AG09319 (cell line): ENCODE measurements at regions not wholly inside any gene's neighbourhood (a gene's known extent, or its start where the extent isn't known, plus 50 kb on each side); places are given as distances from the start of the nearest gene placed in this dataset.

Experiments used
- DNase-seq: peaks from one replicate; pipeline ENCODE4 v3.0.0-alpha.2; 2010; ENCODE audit warnings: low read depth; ENCODE audit errors: extremely low read depth
- TF ChIP-seq, protein P1 (sequence below): IDR thresholded peaks from 2 replicates; pipeline ENCODE4 v1.5.1; 2011; ENCODE audit warnings: low read depth, mild to moderate bottlenecking, inconsistent platforms, low read length, moderate library complexity

GRCh38 chr9:90991953-90992352 is 190.3 kb downstream of the SYK start:
- no peak for DNase-seq

DNA sequence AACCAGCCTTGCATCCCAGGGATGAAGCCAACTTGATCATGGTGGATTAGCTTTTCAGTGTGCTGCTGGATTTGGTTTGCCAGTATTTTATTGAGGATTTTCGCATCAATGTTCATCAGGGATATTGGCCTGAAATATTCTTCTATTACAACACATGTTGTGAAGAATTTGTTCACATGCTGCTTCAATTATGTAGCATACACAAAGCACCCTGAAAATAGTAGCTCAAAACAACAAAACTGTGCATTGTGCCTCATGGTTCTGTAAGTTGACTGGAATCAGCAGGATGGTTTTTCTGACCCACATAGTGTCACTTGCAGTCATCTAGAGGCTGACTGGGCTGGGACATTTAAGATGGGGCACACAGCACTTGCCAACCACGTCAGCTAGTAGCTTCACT is 193.9 kb downstream of the SYK start:
- no peak for DNase-seq
- TF ChIP-seq, protein P1, sequence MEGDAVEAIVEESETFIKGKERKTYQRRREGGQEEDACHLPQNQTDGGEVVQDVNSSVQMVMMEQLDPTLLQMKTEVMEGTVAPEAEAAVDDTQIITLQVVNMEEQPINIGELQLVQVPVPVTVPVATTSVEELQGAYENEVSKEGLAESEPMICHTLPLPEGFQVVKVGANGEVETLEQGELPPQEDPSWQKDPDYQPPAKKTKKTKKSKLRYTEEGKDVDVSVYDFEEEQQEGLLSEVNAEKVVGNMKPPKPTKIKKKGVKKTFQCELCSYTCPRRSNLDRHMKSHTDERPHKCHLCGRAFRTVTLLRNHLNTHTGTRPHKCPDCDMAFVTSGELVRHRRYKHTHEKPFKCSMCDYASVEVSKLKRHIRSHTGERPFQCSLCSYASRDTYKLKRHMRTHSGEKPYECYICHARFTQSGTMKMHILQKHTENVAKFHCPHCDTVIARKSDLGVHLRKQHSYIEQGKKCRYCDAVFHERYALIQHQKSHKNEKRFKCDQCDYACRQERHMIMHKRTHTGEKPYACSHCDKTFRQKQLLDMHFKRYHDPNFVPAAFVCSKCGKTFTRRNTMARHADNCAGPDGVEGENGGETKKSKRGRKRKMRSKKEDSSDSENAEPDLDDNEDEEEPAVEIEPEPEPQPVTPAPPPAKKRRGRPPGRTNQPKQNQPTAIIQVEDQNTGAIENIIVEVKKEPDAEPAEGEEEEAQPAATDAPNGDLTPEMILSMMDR: no peak

More at GRCh38 chr9:90991953-90992352, 190.3 kb downstream of the SYK start:
- TF ChIP-seq, protein P1: no peak

DNA sequence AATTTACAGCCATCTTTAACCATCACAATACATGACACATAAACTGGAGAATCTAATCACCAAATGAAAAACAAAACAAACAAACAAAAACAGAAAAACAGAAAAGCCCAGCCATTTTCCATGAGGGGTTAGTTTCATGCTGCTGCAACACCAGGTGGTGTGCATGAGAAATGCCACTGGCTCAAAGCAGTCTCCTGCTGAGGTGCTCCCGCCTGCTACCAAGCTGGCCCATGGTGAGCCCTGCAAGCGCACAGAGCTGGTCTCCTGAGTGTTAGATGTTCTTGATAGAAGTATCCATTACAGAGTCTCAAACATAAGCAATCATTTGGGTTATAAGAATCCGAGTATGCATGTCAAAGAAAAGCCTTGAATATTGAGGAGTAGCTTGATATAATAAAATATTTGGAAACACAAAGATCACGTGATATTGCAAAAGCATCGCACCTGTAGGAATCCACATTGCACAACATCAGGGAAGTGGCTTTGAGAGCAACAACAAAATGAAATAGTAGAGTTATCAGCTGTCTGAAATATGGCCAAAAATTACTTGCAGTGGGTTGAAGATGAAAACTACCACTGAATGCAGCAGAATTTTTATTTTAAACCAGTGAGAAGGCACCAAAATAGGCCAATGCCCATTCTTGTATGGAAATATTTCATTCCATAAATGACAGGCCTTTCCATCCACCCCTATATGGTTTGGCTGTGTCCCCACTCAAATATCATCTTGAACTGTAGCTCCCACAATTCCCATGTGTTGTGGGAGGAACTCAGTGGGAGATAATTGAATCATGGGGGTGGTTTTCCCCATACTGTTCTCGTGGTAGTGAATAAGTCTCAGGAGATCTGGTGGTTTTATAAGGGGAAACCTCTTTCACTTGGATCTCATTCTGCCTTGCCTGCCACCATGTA is 194.8 kb downstream of the SYK start:
- TF ChIP-seq, protein P1: no peak
- DNase-seq: no peak

DNA sequence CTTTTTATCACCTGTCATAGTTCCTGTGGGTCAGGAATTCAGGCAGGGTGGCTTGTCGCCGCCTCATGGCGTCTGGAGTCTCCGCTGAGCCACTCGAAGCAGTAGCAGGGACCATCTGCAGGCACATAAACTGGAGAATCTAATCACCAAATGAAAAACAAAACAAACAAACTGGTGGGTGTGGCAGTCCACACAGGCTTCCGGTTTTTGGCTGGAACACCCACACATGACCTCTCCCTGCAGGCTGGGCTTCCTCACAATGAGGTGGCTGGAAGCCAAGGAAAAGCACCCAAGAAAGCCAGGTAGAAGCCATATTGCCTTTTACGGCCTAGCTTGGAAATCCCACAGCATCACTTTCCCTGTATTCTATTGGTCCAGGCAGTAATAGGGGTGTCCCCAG is 197.0 kb downstream of the SYK start:
- TF ChIP-seq, protein P1: no peak
- DNase-seq: no peak

DNA sequence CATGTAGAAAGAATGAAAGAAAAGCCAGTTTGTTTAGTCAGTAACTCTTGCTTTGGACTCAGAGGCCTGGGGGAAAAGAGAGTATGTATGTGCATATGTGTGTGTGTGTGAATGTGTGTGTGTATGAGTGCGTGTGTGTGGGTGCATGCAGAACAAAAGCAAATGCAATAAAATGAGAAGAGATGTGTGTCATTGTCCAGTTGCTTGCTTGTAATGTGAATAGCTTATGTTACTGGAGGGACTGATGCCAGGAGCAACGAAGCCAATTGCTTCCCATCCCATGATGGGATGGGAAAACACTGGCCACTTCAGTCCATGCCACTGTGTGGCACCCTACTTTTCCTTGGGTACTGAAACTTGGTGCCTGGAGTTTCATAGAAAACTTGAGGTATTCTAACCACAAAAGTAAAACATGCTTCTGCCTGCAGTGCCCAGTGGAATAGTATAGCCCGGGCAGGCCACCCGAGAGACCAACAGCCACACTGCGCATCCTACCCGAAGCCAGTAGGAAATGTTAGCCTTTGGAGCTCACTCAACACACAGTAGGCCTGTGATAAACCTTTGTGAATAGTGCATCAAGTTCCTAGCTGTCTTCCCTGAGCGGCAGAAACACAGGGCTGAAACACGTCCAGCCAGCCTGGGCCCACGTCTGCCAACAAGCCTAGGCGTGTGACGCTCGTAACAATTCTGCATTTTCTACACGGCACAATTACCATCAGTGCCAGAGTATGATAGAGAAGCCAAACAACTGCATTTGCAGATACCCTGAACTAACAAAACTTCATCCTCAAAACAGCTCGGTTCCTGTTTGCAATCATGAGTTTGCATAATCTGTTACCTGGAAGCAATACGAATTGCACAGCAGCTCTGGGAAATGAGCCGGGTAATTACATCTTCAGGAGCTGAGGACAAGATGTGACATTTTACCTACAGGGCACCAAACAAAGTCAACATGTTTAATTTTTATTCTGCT is 198.1 kb downstream of the SYK start:
- DNase-seq: no peak
- TF ChIP-seq, protein P1: no peak

DNA sequence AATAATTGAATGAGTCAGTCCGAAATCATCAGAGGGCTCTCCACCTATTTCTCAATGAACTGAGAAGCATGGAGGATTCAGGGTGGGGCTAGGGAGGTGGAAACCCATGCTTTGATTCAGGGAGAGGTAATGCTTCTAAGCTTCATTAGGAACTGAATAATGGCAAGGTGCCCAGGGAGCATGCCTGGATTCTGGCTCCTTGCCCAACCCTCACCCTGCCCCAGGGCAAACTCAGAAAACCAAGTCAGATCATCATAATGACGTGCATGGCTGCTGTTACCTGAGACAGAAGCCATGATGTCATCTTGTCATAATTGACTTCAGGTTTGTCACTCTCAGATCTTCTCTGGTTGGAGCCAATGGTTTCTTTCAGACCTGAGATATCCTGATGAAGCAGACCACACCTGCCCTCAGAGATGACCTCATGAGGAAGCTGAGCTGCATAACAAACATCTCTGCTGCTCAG is 199.6 kb downstream of the SYK start:
- no peak for DNase-seq
- TF ChIP-seq, protein P1: no peak

- DNase-seq: no peak
- TF ChIP-seq, protein P1: no peak; the same call in 1 of the 2 replicates
Measured at GRCh38 chr9:91004484-91004883, 202.9 kb downstream of the SYK start.
